GM23248 (cell line): ENCODE measurements at regions not wholly inside any gene's neighbourhood (a gene's known extent, or its start where the extent isn't known, plus 50 kb on each side); places are given as distances from the start of the nearest gene placed in this dataset.
"Not testable (repeated sequence)": the region's sequence is repeated elsewhere in the genome, so short reads cannot be mapped to it uniquely, and the experiment has no call there.

ENCODE experiments used
- DNase-seq: peaks from one replicate; pipeline ENCODE4 v3.0.0-alpha.2; 2015
- H2AFZ ChIP-seq: fragments of 200-600 bp; sonication (generic); 2 replicates; pipeline ENCODE4 v1.6.1; 2016; ENCODE audit warnings: antibody characterized with exemption
- H3F3A ChIP-seq: fragments of 200-600 bp; sonication (generic); 2 replicates; pipeline ENCODE4 v1.6.1; 2016; ENCODE audit warnings: mild to moderate bottlenecking, antibody characterized with exemption, mixed run types; ENCODE audit not compliant: insufficient read depth
- H3K27ac ChIP-seq: fragments of 200-600 bp; sonication (generic); 2 replicates; pipeline ENCODE4 v1.5.1; 2016; ENCODE audit warnings: mild to moderate bottlenecking
- H3K27me3 ChIP-seq: fragments of 200-600 bp; sonication (generic); replicated peaks from 2 replicates; pipeline ENCODE4 v1.6.1; 2016; ENCODE audit warnings: mild to moderate bottlenecking; ENCODE audit not compliant: insufficient read depth
- H3K36me3 ChIP-seq: fragments of 200-600 bp; sonication (generic); 2 replicates; pipeline ENCODE4 v1.6.1; 2016; ENCODE audit warnings: low read depth, mild to moderate bottlenecking
- H3K4me1 ChIP-seq: fragments of 200-600 bp; sonication (generic); 2 replicates; pipeline ENCODE4 v1.6.1; 2016; ENCODE audit warnings: mild to moderate bottlenecking; ENCODE audit not compliant: insufficient read depth
- H3K4me2 ChIP-seq: fragments of 200-600 bp; sonication (generic); one replicate; pipeline ENCODE4 v1.6.1; 2016; ENCODE audit warnings: mild to moderate bottlenecking; ENCODE audit not compliant: unreplicated experiment
- H3K4me3 ChIP-seq: fragments of 200-600 bp; sonication (generic); 2 replicates; pipeline ENCODE4 v1.5.1; 2016; ENCODE audit warnings: mild to moderate bottlenecking
- H3K79me2 ChIP-seq: fragments of 200-600 bp; sonication (generic); 2 replicates; pipeline ENCODE4 v1.6.1; 2016; ENCODE audit warnings: mild to moderate bottlenecking; ENCODE audit not compliant: insufficient read depth
- H3K9ac ChIP-seq: fragments of 200-600 bp; sonication (generic); 2 replicates; pipeline ENCODE4 v1.6.1; 2016; ENCODE audit warnings: mild to moderate bottlenecking
- H3K9me2 ChIP-seq: fragments of 200-600 bp; sonication (generic); 2 replicates; pipeline ENCODE4 v1.6.1; 2016; ENCODE audit warnings: mixed run types, mild to moderate bottlenecking, moderate library complexity; ENCODE audit not compliant: insufficient read depth
- H3K9me3 ChIP-seq: fragments of 200-600 bp; sonication (generic); one replicate; pipeline ENCODE4 v1.6.1; 2017; ENCODE audit warnings: low read depth
- H4K20me1 ChIP-seq: fragments of 200-600 bp; sonication (generic); 2 replicates; pipeline ENCODE4 v1.6.0; 2016; ENCODE audit not compliant: insufficient read depth
- EZH2 ChIP-seq: fragments of 200-600 bp; sonication (generic); IDR thresholded peaks from 2 replicates; pipeline ENCODE4 v1.6.1; 2018; ENCODE audit warnings: antibody characterized with exemption, mild to moderate bottlenecking; ENCODE audit not compliant: insufficient read depth, poor library complexity, severe bottlenecking
- EZH2phosphoT487 ChIP-seq: fragments of 200-600 bp; sonication (generic); IDR thresholded peaks from 2 replicates; pipeline ENCODE4 v1.6.1; 2018; ENCODE audit warnings: antibody characterized with exemption, moderate library complexity, mild to moderate bottlenecking, low read depth; ENCODE audit not compliant: insufficient read depth
- WGBS, 2 experiments: methylation state at CpG; one replicate each; pipeline ENCODE4 v1.1.6; 2015 to 2017; ENCODE audit warnings: low lambda C conversion rate in 2 of 2, low coverage in 1 of 2; ENCODE audit errors: missing lambda C conversion rate in 2 of 2; 5-methylcytosine and 5-hydroxymethylcytosine counted together
- in situ Hi-C: fragments of 300-500 bp; cut with MboI; formaldehyde crosslinking; loops from 2 replicates; pipeline ENCODE4 v1.15.0; 2020

DNA sequence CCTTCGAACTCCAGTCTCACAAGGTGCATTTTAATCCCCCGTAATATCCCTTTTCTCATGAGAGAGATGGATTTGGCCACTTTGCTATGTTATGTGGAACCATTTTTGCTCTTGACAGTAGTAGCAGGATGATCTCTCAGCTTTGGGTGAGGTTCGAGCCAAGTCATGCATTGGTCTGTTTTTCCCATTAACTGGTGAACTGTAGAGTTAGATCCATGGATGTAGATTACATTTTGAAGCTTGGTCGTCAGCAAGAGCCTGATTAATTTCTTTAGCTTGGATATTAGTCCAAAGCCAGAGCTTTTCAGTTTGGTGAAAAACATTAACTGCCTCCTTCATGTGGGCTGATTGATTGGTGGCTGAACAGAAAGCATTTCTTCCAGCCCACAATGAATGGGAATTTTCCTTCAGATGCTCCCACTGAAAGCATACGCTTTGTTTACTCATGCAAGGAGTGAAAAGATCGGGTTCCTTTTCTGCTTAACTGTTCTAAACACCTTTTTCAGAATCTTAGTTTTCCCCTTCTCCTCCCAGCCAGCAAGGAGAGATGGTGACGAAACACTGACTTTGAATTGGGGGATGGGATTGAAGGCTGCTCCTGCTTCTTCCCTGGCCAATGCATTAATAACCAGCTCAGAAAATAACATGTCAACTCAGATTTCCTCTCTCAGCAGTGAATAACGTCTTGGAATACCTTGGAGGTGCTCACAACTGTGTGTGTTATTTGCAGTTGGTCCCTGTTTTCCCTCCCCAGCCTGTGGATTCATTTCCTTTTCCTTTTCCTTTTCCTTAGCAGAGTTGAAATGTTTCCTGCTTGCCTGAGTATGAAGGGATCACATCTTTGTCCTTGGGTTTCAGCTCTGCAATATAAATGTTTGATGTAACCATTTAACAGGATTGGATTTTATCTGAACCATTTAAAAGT, 351.8 kb upstream of the FZD8 start:
- WGBS, 2 experiments = 49 to 55% methylated on average over 8 of the region's 8 CpGs
- H2AFZ ChIP-seq = no peak overlapping the region

DNA sequence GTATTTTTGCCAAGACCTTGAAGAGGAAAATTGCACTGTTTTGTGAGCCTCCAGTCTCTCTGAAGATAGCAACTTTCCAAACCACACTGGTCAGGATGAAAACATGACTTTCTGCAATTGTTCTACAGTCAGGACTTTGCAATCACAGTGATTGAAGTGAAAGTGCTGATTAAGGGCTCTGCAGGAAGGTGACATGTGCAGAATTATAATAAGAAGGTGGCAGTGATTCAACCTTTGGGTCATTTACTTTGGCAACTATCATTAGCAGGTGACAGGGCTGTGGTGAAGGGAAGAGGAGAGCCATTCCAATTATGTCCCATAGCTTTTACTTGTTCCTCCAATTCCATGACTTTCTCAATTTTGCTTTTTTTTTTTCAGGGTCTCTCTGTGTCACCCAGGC, 350.0 kb upstream of the FZD8 start:
- Histone ChIP-seq H3K4me2 (no peak overlapping the region), H3K9ac (no peak overlapping the region), H3K4me1 (no peaks in the 10 kb centered on the region), H3K4me3 (no peak overlapping the region), H3K9me2 (no peaks in the 10 kb centered on the region), H2AFZ (no peak overlapping the region), H3K79me2 (no peaks in the 10 kb centered on the region), H3K27ac (no peak overlapping the region), H3K9me3 (no peaks in the 10 kb centered on the region), H3F3A (no peaks in the 10 kb centered on the region), H4K20me1 (no peaks in the 10 kb centered on the region), H3K36me3 (no peaks in the 10 kb centered on the region), H3K27me3 (0 out of 2 replicates have a peak, but pooled peaks cover 6% of the 10 kb centered on the region)
- in situ Hi-C loops = no loop called here
- no peak for DNase-seq
- no peak for TF ChIP-seq EZH2
- no peak for TF ChIP-seq EZH2phosphoT487

More for the DNA sequence above, 351.8 kb upstream of the FZD8 start:
- Histone ChIP-seq H3K4me2 (no peak overlapping the region), H3K4me1 (no peaks in the 10 kb centered on the region), H3K79me2 (no peaks in the 10 kb centered on the region), H3K27me3 (0 out of 2 replicates have a peak, but pooled peaks cover 6% of the 10 kb centered on the region), H3K36me3 (no peaks in the 10 kb centered on the region), H3K9me3 (no peaks in the 10 kb centered on the region), H3K4me3 (no peak overlapping the region), H3K9ac (no peak overlapping the region), H3F3A (no peaks in the 10 kb centered on the region), H3K9me2 (no peaks in the 10 kb centered on the region), H4K20me1 (no peaks in the 10 kb centered on the region), H3K27ac (no peak overlapping the region)
- in situ Hi-C loops = no loop called here
- DNase-seq = no peak
- TF ChIP-seq EZH2 (no peak), EZH2phosphoT487 (no peak)

DNA sequence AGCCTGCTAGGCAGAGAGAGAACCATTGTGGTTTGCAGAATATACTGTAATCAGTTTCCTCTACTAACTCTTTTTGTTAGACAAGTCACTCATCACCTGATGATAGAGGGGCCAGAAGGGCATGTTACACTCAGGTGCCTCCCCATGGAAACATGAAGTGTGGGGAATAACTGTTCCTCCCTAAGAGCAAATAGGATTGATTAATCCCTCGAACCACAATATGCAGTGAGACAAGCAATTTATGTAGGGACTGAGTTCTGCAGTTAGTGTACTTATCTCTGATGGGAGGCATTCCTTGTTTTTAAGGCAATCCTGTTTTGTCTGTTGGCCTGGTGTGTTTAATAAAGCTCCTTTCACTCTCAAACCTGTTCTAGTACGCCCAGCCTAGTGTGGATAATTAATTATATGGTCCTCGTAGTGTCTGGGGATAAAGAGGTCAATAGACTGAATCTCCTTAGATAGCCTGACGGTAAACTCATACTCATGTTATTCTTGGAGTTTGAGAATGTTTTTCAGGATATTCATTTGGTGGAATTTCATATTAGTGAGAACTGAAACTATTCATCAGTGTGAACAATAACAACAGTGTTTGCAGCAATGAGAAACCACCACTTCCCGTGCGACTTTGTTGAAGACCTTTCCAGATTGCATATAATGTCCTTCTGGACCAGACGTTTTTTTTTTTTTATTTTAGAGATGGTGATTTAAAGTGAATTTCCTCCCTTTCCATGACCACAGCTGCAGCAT, 344.8 kb upstream of the FZD8 start:
- TF ChIP-seq EZH2 (no peak), EZH2phosphoT487 (no peak)
- Histone ChIP-seq H3K4me1 (no peaks in the 10 kb centered on the region), H3K27ac (no peak overlapping the region), H3K9me3 (no peaks in the 10 kb centered on the region), H2AFZ (no peak overlapping the region), H3K4me2 (no peak overlapping the region), H3K36me3 (no peaks in the 10 kb centered on the region), H4K20me1 (no peaks in the 10 kb centered on the region), H3K27me3 (no peaks in the 10 kb centered on the region), H3F3A (no peaks in the 10 kb centered on the region), H3K4me3 (no peak overlapping the region), H3K9me2 (no peaks in the 10 kb centered on the region), H3K79me2 (no peaks in the 10 kb centered on the region), H3K9ac (no peak overlapping the region)
- no peak for DNase-seq
- 77 to 79% methylated on average over 7 of the region's 7 CpGs for WGBS, 2 experiments
- in situ Hi-C loops = no loop called here

DNA sequence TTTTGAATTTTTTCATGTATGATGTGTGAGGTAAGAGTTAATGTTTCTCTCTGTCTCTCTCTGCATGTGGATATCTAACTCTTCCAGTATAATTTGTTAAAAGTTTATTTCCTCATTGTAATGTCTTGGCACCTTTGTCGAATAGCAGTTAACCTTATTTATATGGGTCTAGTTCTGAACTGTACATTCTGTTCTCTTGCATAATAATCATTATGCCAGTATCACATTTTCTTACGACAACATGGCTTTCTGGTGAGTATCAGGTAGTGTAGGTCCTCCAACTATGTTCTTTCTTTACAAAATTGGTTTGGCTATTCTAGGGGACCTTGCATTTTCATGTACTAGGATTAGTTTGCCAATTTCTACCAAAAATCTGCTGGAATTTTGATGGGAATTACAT, 337.0 kb upstream of the FZD8 start:
- no peaks in the 10 kb centered on the region for H3K9me3 ChIP-seq
- TF ChIP-seq EZH2phosphoT487 = no peak
- no peak for TF ChIP-seq EZH2
- WGBS, 2 experiments = 41 to 49% methylated on average over 2 of the region's 2 CpGs
- H3K79me2 ChIP-seq = no peaks in the 10 kb centered on the region
- no peaks in the 10 kb centered on the region for H3K9me2 ChIP-seq
- no peak overlapping the region for H3K27ac ChIP-seq
- 0 out of 2 replicates have a peak, but pooled peaks cover 4% of the 10 kb centered on the region for H3K27me3 ChIP-seq
- no peaks in the 10 kb centered on the region for H3K36me3 ChIP-seq
- H3K4me2 ChIP-seq = no peak overlapping the region
- H3F3A ChIP-seq = no peaks in the 10 kb centered on the region
- no peak overlapping the region for H3K9ac ChIP-seq
- H3K4me1 ChIP-seq = no peaks in the 10 kb centered on the region
- in situ Hi-C loops = no loop called here
- no peak overlapping the region for H3K4me3 ChIP-seq
- no peak overlapping the region for H2AFZ ChIP-seq
- DNase-seq = no peak
- no peaks in the 10 kb centered on the region for H4K20me1 ChIP-seq

DNA sequence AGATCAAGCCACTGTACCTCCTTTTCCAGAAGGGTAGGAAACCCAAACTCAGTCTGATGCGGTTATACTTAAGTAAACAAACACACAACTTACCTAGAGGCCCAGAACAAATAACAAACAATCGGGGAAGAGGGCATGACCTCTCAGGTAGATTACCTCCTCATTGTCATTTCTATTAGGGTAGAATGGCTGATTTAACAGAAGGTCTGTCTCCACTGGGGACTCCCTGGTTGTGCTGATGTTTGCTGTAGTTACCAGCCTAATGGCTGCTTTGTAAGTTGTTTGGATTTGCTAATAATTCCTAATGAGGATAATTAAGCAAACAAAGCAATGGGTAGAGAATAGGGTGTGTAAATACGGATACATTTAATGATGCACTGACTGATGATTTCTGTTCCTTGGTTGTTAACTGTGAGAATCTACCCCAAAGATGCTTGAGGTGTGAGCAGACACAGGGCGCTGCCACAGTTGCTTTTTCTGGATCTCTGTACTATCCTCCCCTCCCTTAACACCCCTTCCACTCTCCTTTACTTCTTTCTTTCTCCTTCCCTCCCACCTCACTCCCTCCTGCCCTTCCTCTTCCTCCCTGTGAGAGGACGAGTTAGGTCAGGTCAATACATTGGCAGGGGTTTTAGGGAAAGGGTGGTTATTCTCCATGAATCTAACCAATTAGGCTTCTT, 332.0 kb upstream of the FZD8 start:
- H3K4me1 ChIP-seq, H3K36me3 ChIP-seq, H2AFZ ChIP-seq, DNase-seq, H3K27me3 ChIP-seq, H3K79me2 ChIP-seq, H3F3A ChIP-seq, H3K9me2 ChIP-seq, H3K9me3 ChIP-seq, H3K9ac ChIP-seq, in situ Hi-C loops, H3K27ac ChIP-seq, H4K20me1 ChIP-seq, H3K4me2 ChIP-seq, H3K4me3 ChIP-seq: not testable (repeated sequence)
- 60 to 65% methylated on average over 5 of the region's 5 CpGs for WGBS, 2 experiments
